A549 (cell line): ENCODE measurements at regions not wholly inside any gene's neighbourhood (a gene's known extent, or its start where the extent isn't known, plus 50 kb on each side); places are given as distances from the start of the nearest gene placed in this dataset.

Experiments
- ATAC-seq, 2 experiments: fragments of 200-7000 bp in 1 of 2; fragments of >200 bp in 1 of 2; cut with Nextera tagmentation in 1 of 2; cut with Tn5 transposase in 1 of 2; 3 replicates each; pipeline versions ENCODE4 v1.8.0 to v1.9.1; 2018 to 2020; ENCODE audit warnings: mild to moderate bottlenecking in 1 of 2, moderate library complexity in 1 of 2
- CTCF ChIA-PET: fragments of 300-600 bp; sonication (Branson Sonifier 250); formaldehyde crosslinking; extraction: SDS; loops from one replicate; lab custom pipeline; 2021; ENCODE audit warnings: antibody characterized with exemption, inconsistent platforms; lab: Yijun Ruan, JAX
- POLR2A ChIA-PET: fragments of 350-600 bp; formaldehyde crosslinking; extraction: SDS; loops from one replicate; lab custom pipeline; 2021; ENCODE audit warnings: antibody characterized with exemption, inconsistent platforms; lab: Yijun Ruan, JAX
- DNase-seq, 2 experiments: peaks; one replicate each; pipeline versions ENCODE4 v3.0.0 to v3.0.0-alpha.2; 2011 to 2016; ENCODE audit warnings: low read depth in 1 of 2, low spot score in 1 of 2
- FAIRE-seq: peaks from 2 replicates; lab custom pipeline; 2011; peaks lifted over from hg19 to GRCh38; lab: Jason Lieb, UNC
- H3K27ac ChIP-seq, 2 experiments: fragments of >200 bp; sonication (Bioruptor Twin); formaldehyde crosslinking; 3 replicates each; pipeline ENCODE4 v1.5.1; 2016 to 2017
- H3K4me1 ChIP-seq: fragments of >200 bp; sonication (Bioruptor Twin); formaldehyde crosslinking; 3 replicates; pipeline ENCODE4 v1.6.1; 2016
- H3K4me2 ChIP-seq: fragments of >200 bp; sonication (Bioruptor Twin); formaldehyde crosslinking; 3 replicates; pipeline ENCODE4 v1.6.1; 2016
- H3K4me3 ChIP-seq: fragments of >200 bp; sonication (Bioruptor Twin); formaldehyde crosslinking; 3 replicates; pipeline ENCODE4 v1.5.1; 2016
- H3K9me3 ChIP-seq: fragments of >200 bp; sonication (Bioruptor Twin); formaldehyde crosslinking; 3 replicates; pipeline ENCODE4 v1.6.1; 2016
- BHLHE40 ChIP-seq: IDR thresholded peaks from 2 replicates; pipeline ENCODE4 v1.6.1; 2012; ENCODE audit warnings: low read depth, low read length, inconsistent platforms
- CBX8 ChIP-seq: fragments of 200-600 bp; sonication (generic); IDR thresholded peaks from 2 replicates; pipeline ENCODE4 v1.6.1; 2016
- CTCF ChIP-seq: fragments of >200 bp; sonication (Bioruptor Twin); formaldehyde crosslinking; IDR thresholded peaks from 3 replicates; pipeline ENCODE4 v1.5.1; 2016
- E2F6 ChIP-seq: IDR thresholded peaks from 2 replicates; pipeline ENCODE4 v1.6.1; 2012; ENCODE audit warnings: low read depth, borderline replicate concordance
- EHMT2 ChIP-seq: fragments of 200-600 bp; sonication (generic); IDR thresholded peaks from 2 replicates; pipeline ENCODE4 v1.6.1; 2016; ENCODE audit warnings: antibody characterized with exemption, low read depth, mild to moderate bottlenecking, moderate library complexity
- ELK1 ChIP-seq: fragments of 150-350 bp; IDR thresholded peaks from 2 replicates; pipeline ENCODE4 v1.6.1; 2014; ENCODE audit warnings: low read depth, mild to moderate bottlenecking, low read length
- EP300 ChIP-seq, 2 experiments: fragments of >200 bp; sonication (Bioruptor Twin); formaldehyde crosslinking; IDR thresholded peaks; 2 replicates in 1 of 2; 3 replicates in 1 of 2; pipeline ENCODE4 v1.6.1; 2016 to 2017
- FOXS1 ChIP-seq: fragments of 250-450 bp; sonication (Bioruptor Pico); IDR thresholded peaks from 2 replicates; pipeline ENCODE4 v1.5.0; 2020; ENCODE audit warnings: mild to moderate bottlenecking, moderate library complexity
- GATA3 ChIP-seq: IDR thresholded peaks from 2 replicates; pipeline ENCODE4 v1.6.1; 2012; ENCODE audit warnings: borderline replicate concordance
- HOXB13 ChIP-seq: fragments of 250-450 bp; sonication (Bioruptor Pico); IDR thresholded peaks from 2 replicates; pipeline ENCODE4 v1.5.0; 2020; ENCODE audit warnings: low read depth, mild to moderate bottlenecking, moderate library complexity
- HOXB5 ChIP-seq: fragments of 250-450 bp; sonication (Bioruptor Pico); IDR thresholded peaks from 2 replicates; pipeline ENCODE4 v1.5.0; 2020; ENCODE audit warnings: mild to moderate bottlenecking, moderate library complexity
- JUNB ChIP-seq: fragments of >200 bp; sonication (Bioruptor Twin); formaldehyde crosslinking; IDR thresholded peaks from 2 replicates; pipeline ENCODE4 v1.6.1; 2016
- KDM1A ChIP-seq: fragments of 200-600 bp; sonication (generic); IDR thresholded peaks from 2 replicates; pipeline ENCODE4 v1.6.1; 2016; ENCODE audit warnings: low read depth, mild to moderate bottlenecking
- KDM5A ChIP-seq: fragments of 200-600 bp; sonication (generic); IDR thresholded peaks from 2 replicates; pipeline ENCODE4 v1.6.1; 2016; ENCODE audit warnings: antibody characterized with exemption, mild to moderate bottlenecking
- MAFK ChIP-seq: fragments of 450-650 bp; IDR thresholded peaks from 2 replicates; pipeline ENCODE4 v1.6.1; 2014; ENCODE audit not compliant: partially characterized antibody
- MYC ChIP-seq: IDR thresholded peaks from 2 replicates; pipeline ENCODE4 v1.6.1; 2012; ENCODE audit warnings: mild to moderate bottlenecking, inconsistent platforms, low read length, improper control_type of control experiment, borderline replicate concordance
- NFE2L2 ChIP-seq: fragments of 150-350 bp; conservative IDR thresholded peaks from 2 replicates; pipeline ENCODE4 v1.6.1; 2014; ENCODE audit warnings: low read length
- NR3C1 ChIP-seq: fragments of >200 bp; sonication (Bioruptor Twin); formaldehyde crosslinking; IDR thresholded peaks from 3 replicates; pipeline ENCODE4 v1.6.1; 2017
- PBX3 ChIP-seq: IDR thresholded peaks from 2 replicates; pipeline ENCODE4 v1.6.1; 2012
- POLR2A ChIP-seq: IDR thresholded peaks from 2 replicates; pipeline ENCODE4 v1.6.1; 2012; ENCODE audit warnings: mild to moderate bottlenecking, low read length
- RNF2 ChIP-seq: fragments of 200-600 bp; sonication (generic); IDR thresholded peaks from 2 replicates; pipeline ENCODE4 v1.6.1; 2016; ENCODE audit warnings: low read depth, mild to moderate bottlenecking, antibody characterized with exemption, moderate library complexity, borderline replicate concordance
- SREBF2 ChIP-seq: fragments of 450-650 bp; IDR thresholded peaks from 2 replicates; pipeline ENCODE4 v1.6.1; 2014; ENCODE audit warnings: mild to moderate bottlenecking, moderate library complexity
- TP53 ChIP-seq: fragments of 250-450 bp; sonication (Bioruptor Pico); IDR thresholded peaks from 2 replicates; pipeline ENCODE4 v1.5.0; 2021; ENCODE audit warnings: mild to moderate bottlenecking, moderate library complexity
- USF2 ChIP-seq: fragments of 450-650 bp; IDR thresholded peaks from 2 replicates; pipeline ENCODE4 v1.6.1; 2014; ENCODE audit warnings: antibody characterized with exemption
- ZNF302 ChIP-seq: fragments of 250-450 bp; sonication (Bioruptor Pico); IDR thresholded peaks from 2 replicates; pipeline ENCODE4 v1.9.0; 2021; ENCODE audit warnings: inconsistent platforms, mild to moderate bottlenecking, moderate library complexity
- WGBS: methylation state at CpG from one replicate; pipeline ENCODE4 v1.1.6; 2017; ENCODE audit errors: missing lambda C conversion rate; 5-methylcytosine and 5-hydroxymethylcytosine counted together

GRCh38 chr1:5150191-5150590 is 495.8 kb downstream of the AJAP1 start:
- H3K27ac ChIP-seq, result no peak overlapping the region
- no peaks in the 10 kb centered on the region for H3K9me3 ChIP-seq
- ATAC-seq, result no peak
- H3K4me2 ChIP-seq, result no peak overlapping the region
- CTCF ChIA-PET, result no interaction called here
- POLR2A ChIA-PET, result no interaction called here
- H3K4me1 ChIP-seq, result no peaks in the 10 kb centered on the region
- H3K4me3 ChIP-seq, result no peak overlapping the region
- no peak for FAIRE-seq
- no peak for TF ChIP-seq HOXB5 (CRISPR knock-in tag)
- TF ChIP-seq BHLHE40, result no peak
- TF ChIP-seq FOXS1 (CRISPR knock-in tag), result no peak
- no peak for TF ChIP-seq USF2
- TF ChIP-seq EP300 (IDR thresholded peaks at IDR 0.05), result no peak
- no peak for TF ChIP-seq ELK1
- no peak for TF ChIP-seq MYC
- no peak for TF ChIP-seq JUNB
- 0% methylated on average over 1 of the region's 2 CpGs for WGBS
- DNase-seq, result no peak

GRCh38 chr1:5147806-5148205 is 493.4 kb downstream of the AJAP1 start:
- POLR2A ChIA-PET, result no interaction called here
- ATAC-seq, result no peak
- CTCF ChIA-PET, result no interaction called here
- no peak overlapping the region for H3K4me3 ChIP-seq
- TF ChIP-seq KDM1A, result no peak
- H3K27ac ChIP-seq, result no peak overlapping the region
- no peak for DNase-seq
- WGBS, result 0% methylated on average over 1 of the region's 1 CpG
- H3K4me2 ChIP-seq, result no peak overlapping the region
- H3K4me1 ChIP-seq, result no peaks in the 10 kb centered on the region
- no peak for FAIRE-seq
- H3K9me3 ChIP-seq, result no peaks in the 10 kb centered on the region

- FAIRE-seq (no peak), DNase-seq (no peak), ATAC-seq (no peak)
- Histone ChIP-seq H3K27ac (no peak overlapping the region), H3K9me3 (no peaks in the 10 kb centered on the region), H3K4me3 (no peak overlapping the region), H3K4me2 (no peak overlapping the region), H3K4me1 (no peaks in the 10 kb centered on the region)
- ChIA-PET CTCF (no interaction called here), POLR2A (no interaction called here)
- no peak for TF ChIP-seq POLR2A
- WGBS, result 0% methylated on average over 3 of the region's 3 CpGs
Observed at GRCh38 chr1:5142389-5142788, 488.0 kb downstream of the AJAP1 start.

- no peak overlapping the region for H3K27ac ChIP-seq
- ChIA-PET CTCF (no interaction called here), POLR2A (no interaction called here)
- TF ChIP-seq TP53 (CRISPR knock-in tag) (no peak), HOXB13 (CRISPR knock-in tag) (no peak), ZNF302 (CRISPR knock-in tag) (no peak), RNF2 (no peak), MAFK (no peak), CBX8 (no peak), EHMT2 (no peak), JUNB (no peak), E2F6 (no peak), CTCF (no peak), GATA3 (no peak), HOXB5 (CRISPR knock-in tag) (no peak), NFE2L2 (no peak), KDM5A (no peak), SREBF2 (no peak), PBX3 (no peak), NR3C1 (no peak)
- H3K4me3 ChIP-seq, result no peak overlapping the region
- no peak overlapping the region for H3K4me2 ChIP-seq
- H3K9me3 ChIP-seq, result no peaks in the 10 kb centered on the region
- no peaks in the 10 kb centered on the region for H3K4me1 ChIP-seq
- DNase-seq (no peak), FAIRE-seq (no peak), ATAC-seq (no peak)
- 0% methylated on average over 4 of the region's 4 CpGs for WGBS
Observed at GRCh38 chr1:5141750-5142149, 487.3 kb downstream of the AJAP1 start.
